ENCODE measurements at regions not wholly inside any gene's neighbourhood (a gene's known extent, or its start where the extent isn't known, plus 50 kb on each side); places are given as distances from the start of the nearest gene placed in this dataset.

GRCh38 chr1:168454211-168454815 lies 89.5 kb downstream of the XCL2 start:
- no peak for DNase-seq

- no peak for DNase-seq
Observed at GRCh38 chr1:168453056-168453455, 90.7 kb downstream of the XCL2 start.

GRCh38 chr1:168452329-168452728 lies 91.5 kb downstream of the XCL2 start:
- DNase-seq = no peak

GRCh38 chr1:168447871-168448270 lies 95.9 kb downstream of the XCL2 start:
- no peak for DNase-seq

GRCh38 chr1:168446081-168446480 lies 97.7 kb downstream of the XCL2 start:
- no peak for DNase-seq

GRCh38 chr1:168443899-168444298 lies 99.9 kb downstream of the XCL2 start:
- no peak for DNase-seq

GRCh38 chr1:168443356-168443755 lies 100.4 kb downstream of the XCL2 start:
- no peak for DNase-seq

- DNase-seq = no peak
Observed at GRCh38 chr1:168442931-168443330, 100.9 kb downstream of the XCL2 start.

- no peak for DNase-seq
Observed at GRCh38 chr1:168441745-168442144, 102.1 kb downstream of the XCL2 start.

- DNase-seq = peak; percentile 74
Observed at GRCh38 chr1:168439456-168440375, 104.1 kb downstream of the XCL2 start.

- no peak for DNase-seq
Observed at GRCh38 chr1:168438626-168439025, 105.2 kb downstream of the XCL2 start.

- no peak for DNase-seq
Observed at GRCh38 chr1:168437821-168438220, 106.0 kb downstream of the XCL2 start.

- no peak for DNase-seq
Observed at GRCh38 chr1:168435439-168435838, 108.4 kb downstream of the XCL2 start.

- no peak for DNase-seq
Observed at GRCh38 chr1:168433238-168433637, 110.6 kb downstream of the XCL2 start.

- no peak for DNase-seq
Observed at GRCh38 chr1:168431882-168432281, 111.9 kb downstream of the XCL2 start.

GRCh38 chr1:168430321-168430720 lies 113.5 kb downstream of the XCL2 start:
- DNase-seq = no peak

- DNase-seq = peak; percentile 27
Observed at GRCh38 chr1:168428063-168428731, 115.6 kb downstream of the XCL2 start.

GRCh38 chr1:168427051-168427450 lies 116.7 kb downstream of the XCL2 start:
- no peak for DNase-seq

- no peak for DNase-seq
Observed at GRCh38 chr1:168424281-168424680, 119.5 kb downstream of the XCL2 start.

GRCh38 chr1:168422203-168422847 lies 121.5 kb downstream of the XCL2 start:
- DNase-seq = no peak

GRCh38 chr1:168421399-168422004 lies 122.3 kb downstream of the XCL2 start:
- DNase-seq = no peak

- DNase-seq = no peak
Observed at GRCh38 chr1:168420177-168420576, 123.6 kb downstream of the XCL2 start.

- DNase-seq = no peak
Observed at GRCh38 chr1:168419736-168420135, 124.1 kb downstream of the XCL2 start.

Measured in femur (tissue), 1 donor.